ENCODE measurements at regions not wholly inside any gene's neighbourhood (a gene's known extent, or its start where the extent isn't known, plus 50 kb on each side); places are given as distances from the start of the nearest gene placed in this dataset.

DNA sequence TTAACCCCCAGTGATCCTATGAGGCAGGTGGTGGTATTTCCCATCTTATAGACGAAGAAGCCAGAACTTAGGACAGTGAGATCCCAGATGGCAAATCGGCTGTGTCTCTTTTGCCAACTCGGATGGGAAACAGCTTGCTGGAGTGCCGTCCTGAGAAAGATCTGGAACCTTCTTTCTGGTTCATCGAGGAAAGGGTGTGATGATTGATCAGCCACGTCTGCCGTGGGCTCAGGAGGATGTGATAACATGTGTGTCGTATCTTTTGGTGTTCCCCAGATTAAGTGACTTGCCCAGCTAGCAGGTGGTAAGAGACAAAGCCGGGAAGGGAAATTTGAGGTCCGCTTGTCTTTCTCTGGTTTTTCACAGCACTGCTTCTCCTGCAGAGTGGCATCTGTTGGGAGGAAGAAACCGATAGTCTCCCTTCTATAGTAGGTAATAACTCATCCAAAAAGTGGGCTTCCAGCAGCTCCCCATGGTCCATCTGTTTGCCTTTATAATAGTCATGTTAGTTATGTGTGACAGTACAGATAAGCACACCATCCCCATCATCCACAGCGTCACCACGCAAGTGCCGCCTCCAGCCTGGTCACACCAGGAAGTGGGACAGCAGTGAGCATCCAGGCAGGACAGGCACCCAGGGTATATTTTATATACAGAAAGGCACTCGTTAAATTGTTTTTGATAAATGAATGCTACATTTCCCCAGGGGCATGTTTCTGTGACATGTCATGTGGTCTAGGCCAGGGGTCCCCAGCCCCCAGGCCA, 175.5 kb downstream of the KATNIP start:
- TF ChIP-seq, protein P1, sequence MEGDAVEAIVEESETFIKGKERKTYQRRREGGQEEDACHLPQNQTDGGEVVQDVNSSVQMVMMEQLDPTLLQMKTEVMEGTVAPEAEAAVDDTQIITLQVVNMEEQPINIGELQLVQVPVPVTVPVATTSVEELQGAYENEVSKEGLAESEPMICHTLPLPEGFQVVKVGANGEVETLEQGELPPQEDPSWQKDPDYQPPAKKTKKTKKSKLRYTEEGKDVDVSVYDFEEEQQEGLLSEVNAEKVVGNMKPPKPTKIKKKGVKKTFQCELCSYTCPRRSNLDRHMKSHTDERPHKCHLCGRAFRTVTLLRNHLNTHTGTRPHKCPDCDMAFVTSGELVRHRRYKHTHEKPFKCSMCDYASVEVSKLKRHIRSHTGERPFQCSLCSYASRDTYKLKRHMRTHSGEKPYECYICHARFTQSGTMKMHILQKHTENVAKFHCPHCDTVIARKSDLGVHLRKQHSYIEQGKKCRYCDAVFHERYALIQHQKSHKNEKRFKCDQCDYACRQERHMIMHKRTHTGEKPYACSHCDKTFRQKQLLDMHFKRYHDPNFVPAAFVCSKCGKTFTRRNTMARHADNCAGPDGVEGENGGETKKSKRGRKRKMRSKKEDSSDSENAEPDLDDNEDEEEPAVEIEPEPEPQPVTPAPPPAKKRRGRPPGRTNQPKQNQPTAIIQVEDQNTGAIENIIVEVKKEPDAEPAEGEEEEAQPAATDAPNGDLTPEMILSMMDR (conservative IDR thresholded peaks at IDR 0.05) = no peak
- no peak for TF ChIP-seq EZH2 (IDR thresholded peaks at IDR 0.05; ENCODE audit: low read depth)

Measured in PC-9 (cell line).